HCT116 (cell line): ENCODE measurements at regions not wholly inside any gene's neighbourhood (a gene's known extent, or its start where the extent isn't known, plus 50 kb on each side); places are given as distances from the start of the nearest gene placed in this dataset.

Source experiments
- ATAC-seq: fragments of 200-7000 bp; cut with Tn5 transposase; 2 replicates; pipeline ENCODE4 v1.9.1; 2020; ENCODE audit warnings: mild to moderate bottlenecking, moderate library complexity
- BruUV-seq: library from RNA; stranded (reverse); fragments of 400-500 nt; replicated peaks from 2 replicates; lab custom pipeline; 2021; lab: Mats Ljungman, UMichigan
- CTCF ChIA-PET: fragments of 300-600 bp; sonication (Branson Sonifier 250); formaldehyde crosslinking; loops from one replicate; lab custom pipeline; 2021; ENCODE audit warnings: antibody characterized with exemption; lab: Charles Lee
- POLR2A ChIA-PET: fragments of 300-600, 350-600 bp; sonication (Branson Sonifier 250); formaldehyde crosslinking; loops from one replicate; lab custom pipeline; 2021; ENCODE audit warnings: antibody characterized with exemption; lab: Charles Lee
- RAD21 ChIA-PET, 2 experiments: fragments of 300-600 bp; sonication (Branson Sonifier 250); formaldehyde crosslinking; loops; one replicate each; lab custom pipeline; 2023; ENCODE audit warnings: low total read pairs in 2 of 2; ENCODE audit not compliant: uncharacterized antibody in 2 of 2, unreplicated experiment in 2 of 2, low non-redundant PET in 1 of 2; lab: Charles Lee
- DNase-seq: peaks from one replicate; pipeline ENCODE4 v3.0.0-alpha.2; 2010; ENCODE audit warnings: low read depth, low spot score
- H2AFZ ChIP-seq: fragments of 200-600 bp; shearing (Covaris generic), sonication (generic); 2 replicates; pipeline ENCODE4 v1.6.1; 2017; ENCODE audit warnings: low read depth, mixed run types, mixed read lengths, antibody characterized with exemption, low read length; ENCODE audit not compliant: poor library complexity, severe bottlenecking
- H3K27ac ChIP-seq: 2 replicates; pipeline ENCODE4 v1.5.1; 2012; ENCODE audit warnings: low read depth, low read length
- H3K27me3 ChIP-seq: fragments of 200-600 bp; sonication (generic); 2 replicates; pipeline ENCODE4 v1.6.1; 2016; ENCODE audit warnings: mixed run types, low read length, mixed read lengths; ENCODE audit not compliant: insufficient read depth
- H3K36me3 ChIP-seq, 2 experiments: fragments of 200-500 bp in 1 of 2; fragments of 200-600 bp in 1 of 2; sonication (Bioruptor generic) in 1 of 2; sonication (generic) in 1 of 2; 2 replicates each; pipeline versions ENCODE4 v1.5.1 to v1.6.1; 2014 to 2016; ENCODE audit warnings: low read length in 2 of 2, inconsistent platforms in 1 of 2, mixed read lengths in 1 of 2, mixed run types in 1 of 2; ENCODE audit not compliant: insufficient read depth in 2 of 2, control insufficient read depth in 1 of 2
- H3K4me1 ChIP-seq, 2 experiments: fragments of 200-600 bp in 1 of 2; sonication (generic) in 1 of 2; 2 replicates each; pipeline versions ENCODE4 v1.5.1 to v1.6.1; 2012 to 2017; ENCODE audit warnings: low read length in 2 of 2, inconsistent platforms in 1 of 2, mild to moderate bottlenecking in 1 of 2, mixed read lengths in 1 of 2, mixed run types in 1 of 2, moderate library complexity in 1 of 2; ENCODE audit not compliant: insufficient read depth in 2 of 2, control insufficient read depth in 1 of 2
- H3K4me2 ChIP-seq: fragments of 200-600 bp; sonication (generic); 2 replicates; pipeline ENCODE4 v1.6.1; 2017; ENCODE audit warnings: mixed run types, low read length, mixed read lengths
- H3K4me3 ChIP-seq, 2 experiments: fragments of 200-600 bp in 1 of 2; sonication (generic) in 1 of 2; replicated peaks in 1 of 2; 2 replicates each; pipeline ENCODE4 v1.5.1; 2011 to 2016; ENCODE audit warnings: low read length in 2 of 2, control low read depth in 1 of 2, low read depth in 1 of 2, mild to moderate bottlenecking in 1 of 2, mixed read lengths in 1 of 2, mixed run types in 1 of 2
- H3K79me2 ChIP-seq: fragments of 200-600 bp; sonication (generic); 2 replicates; pipeline ENCODE4 v1.6.1; 2017; ENCODE audit warnings: mild to moderate bottlenecking, mixed run types, low read length, moderate library complexity, mixed read lengths; ENCODE audit not compliant: insufficient read depth
- H3K9ac ChIP-seq: fragments of 200-600 bp; sonication (generic); 2 replicates; pipeline ENCODE4 v1.6.1; 2016; ENCODE audit warnings: low read length, mixed read lengths
- H3K9me2 ChIP-seq: fragments of 200-600 bp; sonication (generic), shearing (Covaris generic); 2 replicates; pipeline ENCODE4 v1.6.1; 2017; ENCODE audit warnings: mixed run types, mild to moderate bottlenecking, moderate library complexity; ENCODE audit not compliant: insufficient read depth
- H3K9me3 ChIP-seq, 2 experiments: fragments of 200-500 bp in 1 of 2; fragments of 200-600 bp in 1 of 2; sonication (Bioruptor generic) in 1 of 2; sonication (generic) in 1 of 2; 2 replicates each; pipeline ENCODE4 v1.6.1; 2014 to 2017; ENCODE audit warnings: low read length in 2 of 2, mixed read lengths in 2 of 2, inconsistent platforms in 1 of 2, low read depth in 1 of 2, mild to moderate bottlenecking in 1 of 2, mixed run types in 1 of 2, moderate library complexity in 1 of 2; ENCODE audit not compliant: control insufficient read depth in 1 of 2, insufficient read depth in 1 of 2
- H4K20me1 ChIP-seq: fragments of 200-600 bp; sonication (generic), shearing (Covaris generic); 2 replicates; pipeline ENCODE4 v1.6.1; 2017; ENCODE audit warnings: mixed run types, mild to moderate bottlenecking, moderate library complexity; ENCODE audit not compliant: insufficient read depth
- CEBPB ChIP-seq: IDR thresholded peaks from 2 replicates; pipeline ENCODE4 v1.6.1; 2012; ENCODE audit warnings: low read depth
- EGR1 ChIP-seq: IDR thresholded peaks from 2 replicates; pipeline ENCODE4 v1.6.1; 2012; ENCODE audit warnings: low read depth
- ELF1 ChIP-seq: IDR thresholded peaks from 2 replicates; pipeline ENCODE4 v1.6.1; 2012; ENCODE audit warnings: low read depth, borderline replicate concordance
- EZH2 ChIP-seq: fragments of 200-600 bp; sonication (generic); IDR thresholded peaks from 2 replicates; pipeline ENCODE4 v1.6.1; 2017; ENCODE audit warnings: antibody characterized with exemption, mixed run types
- RAD21 ChIP-seq: IDR thresholded peaks from 2 replicates; pipeline ENCODE4 v1.6.1; 2012; ENCODE audit warnings: low read depth, mild to moderate bottlenecking
- REST ChIP-seq: IDR thresholded peaks from 2 replicates; pipeline ENCODE4 v1.6.1; 2012; ENCODE audit warnings: low read depth
- SP1 ChIP-seq: IDR thresholded peaks from 2 replicates; pipeline ENCODE4 v1.6.1; 2012; ENCODE audit warnings: low read depth
- TCF7L2 ChIP-seq: IDR thresholded peaks from 2 replicates; pipeline ENCODE4 v1.7.0; 2011; ENCODE audit warnings: borderline replicate concordance, inconsistent platforms; ENCODE audit not compliant: insufficient read depth, insufficient read length; ENCODE audit errors: extremely low read depth
- intact Hi-C: fragments of 100-400 bp; cut with micrococcal nuclease; formaldehyde crosslinking; loops from 2 replicates; pipeline ENCODE4 v1.10.0; 2022

GRCh38 chr2:136611451-136611850, 153.9 kb upstream of the THSD7B start:
- TF ChIP-seq SP1 (no peak), TCF7L2 (no peak), CEBPB (no peak), EGR1 (no peak), ELF1 (no peak), RAD21 (no peak)
- Histone ChIP-seq H3K9me3 (no peaks in the 10 kb centered on the region), H3K79me2 (no peaks in the 10 kb centered on the region), H3K9ac (no peak overlapping the region), H3K9me2 (no peaks in the 10 kb centered on the region), H3K27me3 (peaks cover 6% of the 10 kb centered on the region), H3K4me2 (no peak overlapping the region), H2AFZ (no peak overlapping the region), H3K36me3 (no peaks in the 10 kb centered on the region), H3K4me1 (no peaks in the 10 kb centered on the region), H4K20me1 (no peaks in the 10 kb centered on the region), H3K4me3 (no peak overlapping the region), H3K27ac (no peak overlapping the region)
- POLR2A ChIA-PET, result no interaction called here
- intact Hi-C loops, result no loop called here
- DNase-seq (no peak), ATAC-seq (no peak)
- no TSS peak for BruUV-seq
- RAD21 ChIA-PET, result no interaction called here
- CTCF ChIA-PET, result no interaction called here

- ChIA-PET CTCF (no interaction called here), RAD21 (no interaction called here), POLR2A (no interaction called here)
- Histone ChIP-seq H3K36me3 (no peaks in the 10 kb centered on the region), H3K4me3 (no peak overlapping the region), H3K27ac (no peak overlapping the region), H3K4me2 (no peak overlapping the region), H3K9ac (no peak overlapping the region), H2AFZ (no peak overlapping the region), H3K9me2 (no peaks in the 10 kb centered on the region), H4K20me1 (no peaks in the 10 kb centered on the region), H3K9me3 (no peaks in the 10 kb centered on the region), H3K79me2 (no peaks in the 10 kb centered on the region), H3K27me3 (no peaks in the 10 kb centered on the region), H3K4me1 (no peaks in the 10 kb centered on the region)
- intact Hi-C loops, result loop anchor here (2.0 to 10.0 kb wide), 2 partner anchors 56 to 1252 kb away; no protein-coding TSS in a partner anchor
- no TSS peak for BruUV-seq
- ATAC-seq (no peak), DNase-seq (no peak)
- TF ChIP-seq REST (peak; percentile 87), EZH2 (no peak)
These were observed 182.6 kb upstream of the THSD7B start for GRCh38 chr2:136582628-136583205.
